ENCODE measurements at regions not wholly inside any gene's neighbourhood (a gene's known extent, or its start where the extent isn't known, plus 50 kb on each side); places are given as distances from the start of the nearest gene placed in this dataset.
"Not testable (repeated sequence)": the region's sequence is repeated elsewhere in the genome, so short reads cannot be mapped to it uniquely, and the experiment has no call there.

GRCh38 chr5:89087551-89088318, 204.8 kb upstream of the MEF2C start:
- no peak for DNase-seq

DNA sequence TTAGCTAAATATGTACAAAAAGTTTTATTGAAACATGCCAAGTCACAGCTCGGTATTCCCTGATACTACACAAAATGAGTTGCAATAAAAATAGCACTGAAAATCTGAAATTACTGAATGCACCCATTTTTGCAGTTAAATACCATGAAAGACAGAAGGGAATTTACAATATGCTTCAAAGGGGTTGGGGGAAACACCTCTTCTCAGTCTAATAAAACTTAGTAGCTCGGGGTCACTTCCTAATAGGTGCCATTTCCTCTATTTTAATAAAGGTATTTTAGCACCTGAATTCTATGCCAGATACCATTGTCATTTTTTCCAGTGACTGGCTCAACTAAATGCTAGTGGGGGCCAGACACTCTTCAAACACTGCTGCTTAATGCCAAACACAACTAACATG, 204.1 kb upstream of the MEF2C start:
- no peak for DNase-seq

GRCh38 chr5:89086390-89087086, 203.6 kb upstream of the MEF2C start:
- no peak for DNase-seq

DNA sequence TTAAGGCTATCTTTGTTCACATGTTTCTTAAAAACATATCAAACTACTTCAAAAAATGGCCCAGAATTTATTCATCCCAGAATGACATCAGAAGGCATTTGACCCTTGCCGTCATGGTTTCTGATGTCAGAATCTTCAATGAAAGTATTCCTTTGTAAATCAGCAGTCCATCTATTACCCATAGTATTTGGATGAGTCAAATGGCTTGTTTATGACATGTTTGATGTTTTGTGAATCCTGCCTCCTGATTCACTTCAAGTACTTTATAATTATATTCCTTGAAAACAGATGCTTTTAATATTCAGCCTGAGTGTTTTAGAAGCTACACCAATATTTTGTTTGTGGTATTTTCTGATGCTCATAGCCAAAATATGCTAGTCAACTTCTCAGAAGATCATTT, 200.8 kb upstream of the MEF2C start:
- peak; percentile 5 for DNase-seq

GRCh38 chr5:89081360-89081759, 198.4 kb upstream of the MEF2C start:
- DNase-seq, result no peak

GRCh38 chr5:89080467-89081116, 197.6 kb upstream of the MEF2C start:
- no peak for DNase-seq

GRCh38 chr5:89072842-89073672, 190.1 kb upstream of the MEF2C start:
- DNase-seq, result no peak

DNA sequence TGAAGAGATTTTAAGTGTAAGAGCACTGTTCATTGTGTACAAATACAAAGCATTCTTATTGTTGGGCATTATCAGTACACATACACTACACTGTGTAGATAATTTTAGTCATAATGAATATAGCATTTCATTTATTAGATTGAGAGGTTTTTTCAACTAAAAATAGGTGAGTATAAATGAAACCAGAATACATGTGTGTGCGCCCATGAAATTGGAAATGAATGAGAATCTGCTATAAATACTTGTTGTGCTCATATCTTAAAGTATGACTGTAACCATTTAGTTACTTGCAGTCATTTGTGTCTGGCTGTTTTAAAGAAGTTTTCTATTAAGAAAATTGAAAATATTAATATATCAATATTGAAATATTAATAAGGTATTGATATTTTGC, 189.0 kb upstream of the MEF2C start:
- DNase-seq, result no peak

DNA sequence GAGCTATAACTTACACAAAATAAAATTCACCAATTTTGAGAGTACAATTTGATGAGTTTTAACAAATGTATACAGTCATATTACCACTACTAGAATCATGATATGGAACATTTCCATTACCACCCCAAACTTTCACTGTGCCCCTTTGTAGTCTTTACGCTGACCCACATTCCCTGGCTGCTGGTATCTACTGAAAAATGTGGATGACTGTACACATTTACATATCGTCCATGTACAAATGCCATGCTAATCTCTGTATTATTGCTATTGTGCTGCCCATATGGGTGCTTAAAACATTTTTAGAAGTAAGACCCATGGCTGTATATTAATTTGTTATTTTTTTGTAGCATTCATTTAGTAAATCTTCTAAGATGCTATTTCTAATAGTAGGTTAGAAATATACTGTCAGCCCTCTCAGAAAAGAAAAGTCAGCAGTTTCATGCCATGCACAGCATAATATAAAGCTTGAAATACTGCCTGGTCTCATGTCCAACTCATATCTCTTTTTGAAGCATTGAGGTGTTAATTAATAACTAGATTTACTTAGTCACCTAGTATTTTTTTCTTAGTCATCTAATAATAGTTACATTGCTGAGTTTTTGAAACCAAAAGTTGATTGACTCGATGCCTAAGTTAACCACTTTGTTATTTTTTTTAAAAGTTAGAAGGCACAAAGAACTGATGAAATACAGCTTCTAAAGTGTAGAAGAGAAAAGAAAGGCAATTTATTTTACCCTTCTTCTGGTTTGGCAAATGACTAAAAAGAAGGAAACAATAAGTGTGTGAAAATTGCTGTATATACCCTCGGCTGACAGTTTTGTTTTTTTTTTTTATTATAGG, 188.3 kb upstream of the MEF2C start:
- DNase-seq, result no peak

- no peak for DNase-seq
These were observed 186.6 kb upstream of the MEF2C start for GRCh38 chr5:89069591-89069990.

- no peak for DNase-seq
These were observed 184.4 kb upstream of the MEF2C start for GRCh38 chr5:89067362-89067761.

DNA sequence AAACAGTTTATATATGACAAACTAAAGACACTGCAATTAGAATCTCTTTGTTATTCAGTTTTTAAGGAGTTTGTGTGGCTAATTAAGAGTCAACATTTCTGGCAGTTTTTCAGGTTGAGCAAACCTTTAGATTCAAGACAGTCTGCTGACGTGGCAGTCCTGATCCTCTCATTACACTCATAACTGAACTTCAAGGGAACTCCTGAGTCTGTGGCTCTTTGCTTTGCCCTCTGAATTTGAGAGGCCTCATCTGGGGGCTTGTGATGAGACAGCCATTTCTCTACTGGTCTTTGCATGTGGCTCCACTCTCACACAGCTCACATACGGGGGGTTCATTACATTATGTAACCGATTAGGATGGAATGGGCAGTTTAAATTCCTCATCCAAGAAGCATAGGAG, 182.9 kb upstream of the MEF2C start:
- DNase-seq, result no peak

DNA sequence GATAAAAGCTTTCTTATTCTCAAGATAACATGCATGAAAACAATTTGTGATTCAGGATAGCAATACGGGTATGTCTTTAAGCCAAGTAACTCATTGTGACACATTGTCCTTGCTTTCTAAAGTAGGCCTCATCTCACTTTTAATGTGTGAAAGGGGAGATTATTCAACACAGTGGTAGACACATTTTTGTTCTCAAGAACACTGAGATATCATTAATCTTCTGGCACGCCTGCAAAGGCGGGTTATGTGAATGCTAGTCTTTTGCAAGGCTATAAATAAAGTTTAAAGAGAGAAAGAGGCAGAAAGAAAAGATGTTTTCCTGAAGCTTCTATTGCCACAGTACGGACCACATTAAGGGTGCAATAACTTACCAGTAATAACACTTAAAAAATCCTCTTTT, 181.8 kb upstream of the MEF2C start:
- DNase-seq, result no peak

DNA sequence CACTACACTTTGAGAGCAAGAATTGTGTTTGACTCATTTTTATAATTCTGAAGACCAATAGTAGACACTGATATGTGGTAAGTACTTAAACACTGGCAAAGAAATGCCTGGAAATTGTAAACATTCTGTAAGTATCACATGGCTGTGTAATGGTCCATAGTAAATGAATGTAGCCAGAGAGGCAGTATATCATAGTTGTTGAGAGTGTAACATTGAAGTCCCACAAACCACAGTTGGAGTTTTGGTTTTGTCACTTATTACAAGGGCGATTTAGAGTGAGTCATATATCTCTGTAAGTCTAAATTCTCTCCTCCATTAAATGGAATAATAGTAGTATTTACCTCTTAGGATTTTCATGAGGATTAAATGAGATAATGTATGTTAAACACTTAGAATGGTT, 181.1 kb upstream of the MEF2C start:
- no peak for DNase-seq

- no peak for DNase-seq
These were observed 177.8 kb upstream of the MEF2C start for GRCh38 chr5:89060768-89061167.

GRCh38 chr5:89059274-89059673, 176.3 kb upstream of the MEF2C start:
- no peak for DNase-seq

- DNase-seq, result no peak
These were observed 172.7 kb upstream of the MEF2C start for GRCh38 chr5:89055695-89056085.

DNA sequence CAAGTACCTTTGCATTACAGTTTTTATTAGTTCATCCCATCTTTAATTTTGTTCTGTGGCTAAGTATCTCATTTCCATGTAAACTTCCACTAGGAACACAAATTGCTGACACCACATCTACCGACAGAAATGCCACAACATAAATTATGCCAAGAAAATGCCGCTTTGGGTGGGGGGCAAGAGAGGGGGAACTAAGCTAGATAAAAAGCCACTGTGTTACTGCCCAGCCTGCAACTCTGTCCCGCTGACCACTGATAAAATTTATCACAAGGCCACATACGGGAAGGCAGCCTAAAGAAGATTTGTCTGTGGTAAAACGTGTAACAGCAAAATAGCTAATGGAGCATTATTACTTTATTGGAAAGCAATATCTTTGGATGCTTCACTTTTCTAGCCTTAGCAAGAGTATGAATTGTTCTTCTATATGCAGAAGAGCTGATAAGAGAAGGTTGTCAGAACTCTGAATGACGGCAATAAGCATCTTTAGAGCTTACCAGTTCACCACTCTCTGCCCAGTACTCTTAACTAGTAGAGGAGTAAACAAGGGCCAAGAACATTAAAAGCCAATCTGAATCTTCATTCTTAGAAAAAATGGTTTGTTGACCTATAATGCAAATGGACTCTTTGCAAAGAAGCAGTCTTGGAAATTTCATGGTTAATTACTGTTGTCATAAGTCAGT, 172.2 kb upstream of the MEF2C start:
- no peak for DNase-seq

DNA sequence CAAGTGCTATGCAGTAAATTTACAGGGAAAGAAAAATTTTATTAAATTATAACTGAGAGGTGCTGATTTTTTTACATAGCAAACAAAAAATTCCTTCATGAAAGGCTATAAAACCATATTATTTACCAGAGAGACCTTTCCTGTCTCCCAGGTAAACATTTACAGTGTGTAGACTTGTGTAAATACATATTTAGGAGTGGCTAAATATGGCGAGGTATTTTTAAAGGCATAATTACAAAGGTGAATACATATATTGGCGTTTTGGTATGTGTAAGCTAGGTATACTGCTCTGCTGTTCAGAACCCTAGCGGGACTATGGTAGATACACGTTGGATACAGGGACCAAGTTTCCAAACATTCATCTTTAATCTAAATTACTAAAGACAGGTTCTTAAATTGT, 170.6 kb upstream of the MEF2C start:
- DNase-seq, result no peak

- not testable (repeated sequence) for DNase-seq
These were observed 167.1 kb upstream of the MEF2C start for GRCh38 chr5:89050062-89050461.

DNA sequence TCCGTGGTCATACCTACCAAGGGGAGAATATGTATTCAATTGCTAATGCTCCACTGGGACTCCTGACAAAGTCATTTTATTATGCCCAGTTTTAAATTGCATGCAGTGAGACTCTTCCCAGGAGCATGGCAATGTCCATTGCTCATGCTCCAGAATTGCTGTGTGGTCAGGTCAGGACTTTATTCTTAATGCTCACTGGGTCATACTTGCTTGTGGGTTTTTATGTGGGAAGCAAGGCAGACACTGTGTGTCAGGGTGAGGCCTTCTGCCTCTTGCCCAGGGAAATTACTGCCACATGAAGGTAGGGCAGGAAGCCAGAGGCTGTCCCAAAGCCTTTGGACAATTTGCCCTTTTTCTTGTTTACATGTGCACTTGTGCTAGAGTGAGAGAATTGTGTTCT, 164.6 kb upstream of the MEF2C start:
- DNase-seq, result no peak

DNA sequence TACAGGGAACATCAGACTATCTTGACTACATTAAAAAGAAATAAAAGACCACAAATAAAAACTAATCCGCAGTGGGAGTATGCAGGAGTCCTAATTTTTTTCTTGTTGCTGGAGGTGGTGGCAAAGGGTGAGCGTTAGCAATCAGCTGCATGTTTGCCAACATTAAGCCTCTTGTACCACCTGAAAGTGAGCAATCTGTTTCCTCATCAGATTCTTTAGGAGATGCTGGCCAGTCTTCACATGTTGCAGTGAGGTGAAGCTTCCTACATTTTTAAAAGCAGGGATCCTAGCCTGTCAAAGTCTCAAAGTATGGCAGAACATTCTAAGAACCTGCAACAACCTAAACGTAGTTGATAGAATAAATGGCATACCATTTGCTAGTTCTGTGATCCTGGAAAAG, 162.2 kb upstream of the MEF2C start:
- DNase-seq, result no peak

All from NCI-H1105 treated with DMSO at 0.1 percent for 48 hours (cell line).